ENCODE measurements at regions not wholly inside any gene's neighbourhood (a gene's known extent, or its start where the extent isn't known, plus 50 kb on each side); places are given as distances from the start of the nearest gene placed in this dataset.

- TF ChIP-seq CTCF (IDR thresholded peaks at IDR 0.05): no peak
- no peak for TF ChIP-seq SIN3A (IDR thresholded peaks at IDR 0.05; ENCODE audit: borderline replicate concordance, insufficient read depth, low read depth, low read length)
These were observed 1292.0 kb downstream of the CDH8 start for GRCh38 chr16:60744198-60744597.

All from Panc1 (cell line).